Astrocyte (in vitro differentiated cells and primary cell): ENCODE measurements at regions not wholly inside any gene's neighbourhood (a gene's known extent, or its start where the extent isn't known, plus 50 kb on each side); places are given as distances from the start of the nearest gene placed in this dataset.

Experiments used
- DNase-seq: peaks from one replicate; pipeline ENCODE4 v3.0.0-alpha.2; 2010; ENCODE audit warnings: low read depth
- FAIRE-seq: peaks from 2 replicates; lab custom pipeline; 2011; peaks lifted over from hg19 to GRCh38; lab: Jason Lieb, UNC
- H2AFZ ChIP-seq: 2 replicates; pipeline ENCODE4 v1.6.0; 2012; ENCODE audit warnings: low read depth, low read length, inconsistent platforms
- H3K27ac ChIP-seq: 2 replicates; pipeline ENCODE4 v1.5.1; 2011; ENCODE audit warnings: low read depth, low read length, inconsistent platforms
- H3K27me3 ChIP-seq: 2 replicates; pipeline ENCODE4 v1.6.0; 2011; ENCODE audit warnings: low read length, inconsistent platforms; ENCODE audit not compliant: insufficient read depth
- H3K36me3 ChIP-seq: 2 replicates; pipeline ENCODE4 v1.5.1; 2011; ENCODE audit warnings: low read length, inconsistent platforms; ENCODE audit not compliant: insufficient read depth
- H3K4me1 ChIP-seq: 2 replicates; pipeline ENCODE4 v1.5.1; 2011; ENCODE audit warnings: low read length, inconsistent platforms; ENCODE audit not compliant: insufficient read depth
- H3K4me2 ChIP-seq: 2 replicates; pipeline ENCODE4 v1.6.0; 2012; ENCODE audit warnings: low read length, inconsistent platforms
- H3K4me3 ChIP-seq: 2 replicates; pipeline ENCODE4 v1.5.1; 2011; ENCODE audit warnings: low read depth, mild to moderate bottlenecking, low read length, inconsistent platforms; ENCODE audit not compliant: insufficient read depth
- H3K79me2 ChIP-seq: 2 replicates; pipeline ENCODE4 v1.6.0; 2012; ENCODE audit warnings: mild to moderate bottlenecking, low read length, inconsistent platforms; ENCODE audit not compliant: insufficient read depth
- H3K9ac ChIP-seq: 2 replicates; pipeline ENCODE4 v1.6.0; 2012; ENCODE audit warnings: mild to moderate bottlenecking, low read length, inconsistent platforms
- H3K9me3 ChIP-seq: 2 replicates; pipeline ENCODE4 v1.5.1; 2012; ENCODE audit warnings: low read depth, mild to moderate bottlenecking, low read length, inconsistent platforms; ENCODE audit not compliant: insufficient read depth
- H4K20me1 ChIP-seq: 2 replicates; pipeline ENCODE4 v1.6.0; 2012; ENCODE audit warnings: low read length, inconsistent platforms; ENCODE audit not compliant: insufficient read depth
- H3K27ac Mint-ChIP-seq: one replicate; pipeline ENCODE4 v1.8.0; 2021; ENCODE audit warnings: mild to moderate bottlenecking, mixed read lengths; ENCODE audit not compliant: unreplicated experiment
- H3K27me3 Mint-ChIP-seq: one replicate; pipeline ENCODE4 v1.8.0; 2021; ENCODE audit warnings: low read depth, mixed read lengths; ENCODE audit not compliant: unreplicated experiment
- H3K36me3 Mint-ChIP-seq: one replicate; pipeline ENCODE4 v1.8.0; 2021; ENCODE audit warnings: low read depth, mixed read lengths; ENCODE audit not compliant: unreplicated experiment
- H3K4me1 Mint-ChIP-seq: one replicate; pipeline ENCODE4 v1.8.0; 2021; ENCODE audit warnings: low read depth, mixed read lengths; ENCODE audit not compliant: unreplicated experiment
- H3K4me3 Mint-ChIP-seq: one replicate; pipeline ENCODE4 v1.8.0; 2021; ENCODE audit warnings: mild to moderate bottlenecking, moderate library complexity, mixed read lengths; ENCODE audit not compliant: unreplicated experiment
- H3K9me3 Mint-ChIP-seq: one replicate; pipeline ENCODE4 v1.8.0; 2021; ENCODE audit warnings: mild to moderate bottlenecking, mixed read lengths; ENCODE audit not compliant: unreplicated experiment
- CTCF ChIP-seq: IDR thresholded peaks from 2 replicates; pipeline ENCODE4 v1.5.1; 2011; ENCODE audit warnings: low read depth, mild to moderate bottlenecking, inconsistent platforms, low read length, moderate library complexity; ENCODE audit not compliant: insufficient read depth
- EZH2 ChIP-seq: IDR thresholded peaks from 2 replicates; pipeline ENCODE4 v1.6.1; 2012; ENCODE audit warnings: mild to moderate bottlenecking, low read length, inconsistent platforms; ENCODE audit not compliant: insufficient read depth

GRCh38 chr10:7075110-7075509, 335.7 kb downstream of the SFMBT2 start:
- FAIRE-seq (no peak), DNase-seq (no peak)
- Histone ChIP-seq H3K27ac (no peak overlapping the region), H3K27me3 (no peaks in the 10 kb centered on the region), H3K79me2 (no peaks in the 10 kb centered on the region), H3K4me2 (no peak overlapping the region), H3K4me3 (no peak overlapping the region), H4K20me1 (no peaks in the 10 kb centered on the region), H2AFZ (no peak overlapping the region), H3K9me3 (no peaks in the 10 kb centered on the region), H3K9ac (no peak overlapping the region), H3K36me3 (no peaks in the 10 kb centered on the region), H3K4me1 (no peaks in the 10 kb centered on the region)
- Mint-ChIP-seq H3K36me3 (no peaks in the 10 kb centered on the region), H3K27ac (no peak overlapping the region), H3K27me3 (peaks cover 8% of the 10 kb centered on the region), H3K9me3 (peaks cover 2% of the 10 kb centered on the region), H3K4me3 (no peak overlapping the region), H3K4me1 (no peaks in the 10 kb centered on the region)
- no peak for TF ChIP-seq EZH2
- TF ChIP-seq CTCF, result no peak

- H3K79me2 ChIP-seq, result no peaks in the 10 kb centered on the region
- no peak for DNase-seq
- Mint-ChIP-seq H3K4me3 (no peak overlapping the region), H3K27ac (no peak overlapping the region), H3K36me3 (no peaks in the 10 kb centered on the region), H3K27me3 (peaks cover 8% of the 10 kb centered on the region), H3K9me3 (no peaks in the 10 kb centered on the region), H3K4me1 (no peaks in the 10 kb centered on the region)
- H3K27ac ChIP-seq, result no peak overlapping the region
- no peak overlapping the region for H3K9ac ChIP-seq
- no peak for TF ChIP-seq EZH2
- no peak for TF ChIP-seq CTCF
- no peaks in the 10 kb centered on the region for H3K27me3 ChIP-seq
- no peaks in the 10 kb centered on the region for H3K4me1 ChIP-seq
- no peak overlapping the region for H2AFZ ChIP-seq
- no peaks in the 10 kb centered on the region for H3K9me3 ChIP-seq
- no peak overlapping the region for H3K4me3 ChIP-seq
- no peaks in the 10 kb centered on the region for H4K20me1 ChIP-seq
- FAIRE-seq, result no peak
- no peak overlapping the region for H3K4me2 ChIP-seq
- no peaks in the 10 kb centered on the region for H3K36me3 ChIP-seq
Observed at GRCh38 chr10:7071421-7071820, 339.4 kb downstream of the SFMBT2 start.

- DNase-seq (no peak), FAIRE-seq (no peak)
- H3K36me3 ChIP-seq, result no peaks in the 10 kb centered on the region
- H3K9ac ChIP-seq, result no peak overlapping the region
- Mint-ChIP-seq H3K36me3 (no peaks in the 10 kb centered on the region), H3K9me3 (no peaks in the 10 kb centered on the region), H3K27ac (no peak overlapping the region), H3K4me3 (no peak overlapping the region), H3K27me3 (peaks cover 8% of the 10 kb centered on the region), H3K4me1 (no peaks in the 10 kb centered on the region)
- H4K20me1 ChIP-seq, result no peaks in the 10 kb centered on the region
- H3K4me2 ChIP-seq, result no peak overlapping the region
- no peak overlapping the region for H3K27ac ChIP-seq
- no peaks in the 10 kb centered on the region for H3K4me1 ChIP-seq
- H3K9me3 ChIP-seq, result no peaks in the 10 kb centered on the region
- no peak overlapping the region for H3K4me3 ChIP-seq
- H3K27me3 ChIP-seq, result no peaks in the 10 kb centered on the region
- no peaks in the 10 kb centered on the region for H3K79me2 ChIP-seq
- TF ChIP-seq EZH2 (no peak), CTCF (no peak)
- H2AFZ ChIP-seq, result no peak overlapping the region
Observed at GRCh38 chr10:7070950-7071349, 339.9 kb downstream of the SFMBT2 start.
